B cell (primary cell): ENCODE measurements at regions not wholly inside any gene's neighbourhood (a gene's known extent, or its start where the extent isn't known, plus 50 kb on each side); places are given as distances from the start of the nearest gene placed in this dataset.

Experiments used
- ATAC-seq: fragments of 200-7000 bp; cut with Tn5 transposase; one replicate; pipeline ENCODE4 v1.10.0; 2021; ENCODE audit warnings: low read depth, mild to moderate bottlenecking, moderate number of reproducible peaks, moderate library complexity
- CTCF ChIA-PET: fragments of 350-600 bp; sonication (Branson Sonifier 250); formaldehyde crosslinking; loops from one replicate; lab custom pipeline; 2021; ENCODE audit warnings: antibody characterized with exemption, inconsistent platforms; lab: Charles Lee
- POLR2A ChIA-PET: fragments of 350-600 bp; sonication (Branson Sonifier 250); formaldehyde crosslinking; loops from one replicate; lab custom pipeline; 2021; ENCODE audit warnings: antibody characterized with exemption; lab: Charles Lee
- DNase-seq: peaks from one replicate; pipeline ENCODE4 v3.0.0; 2013
- H2AFZ ChIP-seq: 2 replicates; pipeline ENCODE4 v1.6.1; 2012; ENCODE audit warnings: mild to moderate bottlenecking, low read depth, low read length; ENCODE audit not compliant: insufficient read depth, poor library complexity, severe bottlenecking
- H3K27ac ChIP-seq, 2 donors: 1 replicate in 1 of 2; 2 replicates in 1 of 2; pipeline ENCODE4 v1.5.1; 2012 to 2013; ENCODE audit warnings: low read length in 2 of 2, mild to moderate bottlenecking in 2 of 2, moderate library complexity in 1 of 2
- H3K27me3 ChIP-seq, 4 experiments: fragments of 200-600 bp in 1 of 4; sonication (generic) in 1 of 4; replicated peaks in 1 of 4; 1 replicate in 2 of 4; 2 replicates in 2 of 4; pipeline versions ENCODE4 v1.6.1 to v1.7.0; 2013 to 2016; ENCODE audit warnings: low read length in 3 of 4, mild to moderate bottlenecking in 2 of 4, mixed read lengths in 1 of 4, moderate library complexity in 1 of 4; ENCODE audit not compliant: insufficient read depth in 4 of 4, control insufficient read depth in 3 of 4; ENCODE audit errors: control extremely low read depth in 1 of 4
- H3K36me3 ChIP-seq, 2 experiments: replicated peaks in 1 of 2; 1 replicate in 1 of 2; 2 replicates in 1 of 2; pipeline versions ENCODE4 v1.6.1 to v1.7.1; 2013; ENCODE audit warnings: low read length in 1 of 2; ENCODE audit not compliant: insufficient read depth in 2 of 2, control insufficient read depth in 1 of 2; ENCODE audit errors: control extremely low read depth in 1 of 2, extremely low read depth in 1 of 2
- H3K4me1 ChIP-seq, 2 donors: fragments of 200-600 bp in 1 of 2; sonication (generic) in 1 of 2; 1 replicate in 1 of 2; 2 replicates in 1 of 2; pipeline versions ENCODE4 v1.5.1 to v1.6.1; 2013 to 2017; ENCODE audit warnings: low read length in 2 of 2; ENCODE audit not compliant: control insufficient read depth in 2 of 2, insufficient read depth in 2 of 2
- H3K4me2 ChIP-seq: replicated peaks from 2 replicates; pipeline ENCODE3; 2012; ENCODE audit warnings: mild to moderate bottlenecking, low read depth, low read length; ENCODE audit not compliant: poor library complexity, severe bottlenecking
- H3K4me3 ChIP-seq, 5 experiments: fragments of 200-600 bp in 1 of 5; sonication (generic) in 1 of 5; 1 replicate in 3 of 5; 2 replicates in 2 of 5; pipeline versions ENCODE4 v1.5.1 to v1.7.0; 2011 to 2016; ENCODE audit warnings: low read length in 4 of 5, mild to moderate bottlenecking in 4 of 5, low read depth in 2 of 5, control low read depth in 1 of 5, moderate library complexity in 1 of 5; ENCODE audit not compliant: insufficient read depth in 1 of 5; ENCODE audit errors: control extremely low read depth in 1 of 5, extremely low read depth in 1 of 5
- H3K79me2 ChIP-seq: fragments of 200-600 bp; sonication (generic); one replicate; pipeline ENCODE4 v1.6.0; 2016; ENCODE audit warnings: low read length; ENCODE audit not compliant: control insufficient read depth, insufficient read depth
- H3K9ac ChIP-seq: fragments of 200-600 bp; sonication (generic); 2 replicates; pipeline ENCODE4 v1.6.1; 2017; ENCODE audit warnings: mild to moderate bottlenecking, low read length, moderate library complexity
- H3K9me3 ChIP-seq, 3 donors: one replicate each; pipeline versions ENCODE4 v1.6.1 to v1.7.1; 2013; ENCODE audit warnings: low read length in 2 of 3; ENCODE audit not compliant: control insufficient read depth in 2 of 3, insufficient read depth in 1 of 3; ENCODE audit errors: control extremely low read depth in 1 of 3
- H4K20me1 ChIP-seq: 2 replicates; pipeline ENCODE4 v1.6.0; 2012; ENCODE audit warnings: mild to moderate bottlenecking, low read length; ENCODE audit not compliant: insufficient read depth, control insufficient read depth, poor library complexity, severe bottlenecking
- H3K27ac Mint-ChIP-seq: one replicate; pipeline ENCODE4 v1.8.0; 2021; ENCODE audit warnings: mixed read lengths
- H3K27me3 Mint-ChIP-seq: one replicate; pipeline ENCODE4 v1.8.0; 2021; ENCODE audit warnings: mixed read lengths
- H3K4me1 Mint-ChIP-seq: one replicate; pipeline ENCODE4 v1.8.0; 2021; ENCODE audit warnings: mixed read lengths
- H3K4me3 Mint-ChIP-seq: one replicate; pipeline ENCODE4 v1.8.0; 2021; ENCODE audit warnings: mixed read lengths
- H3K9me3 Mint-ChIP-seq: one replicate; pipeline ENCODE4 v1.8.0; 2022; ENCODE audit warnings: mixed read lengths; ENCODE audit not compliant: insufficient read depth
- CTCF ChIP-seq: fragments of 200-600 bp; IDR thresholded peaks from one replicate; pipeline ENCODE4 v1.8.0; 2022; ENCODE audit warnings: antibody characterized with exemption, mild to moderate bottlenecking
- EZH2 ChIP-seq: IDR thresholded peaks from 2 replicates; pipeline ENCODE4 v1.6.1; 2012; ENCODE audit warnings: borderline replicate concordance, low read depth, mild to moderate bottlenecking, moderate library complexity, low read length; ENCODE audit not compliant: insufficient read depth, poor library complexity, severe bottlenecking
- WGBS: methylation state at CpG from one replicate; pipeline ENCODE4 v1.1.5; 2013; ENCODE audit warnings: missing lambda C conversion rate; ENCODE audit not compliant: insufficient coverage; 5-methylcytosine and 5-hydroxymethylcytosine counted together
- intact Hi-C: fragments of 100-400 bp; cut with micrococcal nuclease; formaldehyde crosslinking; loops from one replicate; pipeline ENCODE4 v1.10.0; 2022

GRCh38 chr5:17732351-17732923, 98.2 kb downstream of the TAF11L14 start:
- Mint-ChIP-seq H3K9me3 (no peaks in the 10 kb centered on the region), H3K4me1 (no peaks in the 10 kb centered on the region), H3K27me3 (peaks cover 7% of the 10 kb centered on the region), H3K4me3 (no peak overlapping the region), H3K27ac (no peak overlapping the region)
- ATAC-seq (no peak), DNase-seq (no peak)
- Histone ChIP-seq H3K4me2 (no peak overlapping the region), H3K4me3 (no peak overlapping the region), H3K9me3 (no peaks in the 10 kb centered on the region), H2AFZ (no peak overlapping the region), H4K20me1 (no peaks in the 10 kb centered on the region), H3K79me2 (no peaks in the 10 kb centered on the region), H3K9ac (no peak overlapping the region), H3K4me1 (no peaks in the 10 kb centered on the region), H3K27ac (no peak overlapping the region), H3K27me3 (peaks cover 0 to 4% (median 0%) of the 10 kb centered on the region in 4 experiments), H3K36me3 (no peaks in the 10 kb centered on the region)
- ChIA-PET CTCF (no interaction called here), POLR2A (no interaction called here)
- TF ChIP-seq EZH2 (no peak), CTCF (no peak)
- intact Hi-C loops: no loop called here
- whole genome bisulfite sequencing: 88% methylated on average over 1 of the region's 3 CpGs

DNA sequence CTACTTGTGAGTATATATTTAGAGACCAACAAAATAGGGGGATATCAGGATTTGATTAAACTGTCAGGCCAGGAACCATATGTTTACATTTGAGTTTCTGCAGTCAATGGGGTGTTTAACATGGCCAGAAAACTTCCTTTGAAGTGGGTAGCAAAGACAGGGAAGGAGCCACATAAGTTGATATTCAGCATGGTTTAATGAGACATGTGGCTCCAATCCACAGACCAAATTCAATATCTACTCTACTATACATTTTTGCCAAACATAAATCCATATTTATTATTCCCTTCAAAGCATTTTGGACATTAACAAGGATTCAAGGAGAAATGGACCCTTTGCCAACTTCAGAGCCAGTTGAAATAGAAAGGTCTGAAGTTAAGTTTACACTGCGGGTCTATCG, 99.8 kb downstream of the TAF11L14 start:
- Mint-ChIP-seq H3K27me3 (peaks cover 10% of the 10 kb centered on the region), H3K27ac (no peak overlapping the region), H3K4me1 (no peaks in the 10 kb centered on the region), H3K4me3 (no peak overlapping the region), H3K9me3 (no peaks in the 10 kb centered on the region)
- TF ChIP-seq CTCF (no peak), EZH2 (no peak)
- Histone ChIP-seq H3K4me3 (no peak overlapping the region), H2AFZ (no peak overlapping the region), H3K27me3 (peaks cover 0 to 4% (median 0%) of the 10 kb centered on the region in 4 experiments), H3K79me2 (no peaks in the 10 kb centered on the region), H3K4me2 (no peak overlapping the region), H4K20me1 (no peaks in the 10 kb centered on the region), H3K4me1 (no peaks in the 10 kb centered on the region), H3K9ac (no peak overlapping the region), H3K36me3 (no peaks in the 10 kb centered on the region), H3K27ac (no peak overlapping the region), H3K9me3 (no peaks in the 10 kb centered on the region)
- DNase-seq (no peak), ATAC-seq (no peak)
- ChIA-PET CTCF (no interaction called here), POLR2A (no interaction called here)
- intact Hi-C loops: no loop called here
- whole genome bisulfite sequencing: no CpG with 5 or more reads among the region's 2 CpGs
